ENCODE measurements at regions not wholly inside any gene's neighbourhood (a gene's known extent, or its start where the extent isn't known, plus 50 kb on each side); places are given as distances from the start of the nearest gene placed in this dataset.

GRCh38 chr14:30389134-30389876, 169.7 kb upstream of the G2E3 start:
- TF ChIP-seq TAF1 (IDR thresholded peaks at IDR 0.05; ENCODE audit: borderline replicate concordance, insufficient read depth, low read length) (no peak), POLR2AphosphoS5 (IDR thresholded peaks at IDR 0.05; ENCODE audit: low read depth, low read length) (no peak)
